GM19023 (cell line): ENCODE measurements at regions not wholly inside any gene's neighbourhood (a gene's known extent, or its start where the extent isn't known, plus 50 kb on each side); places are given as distances from the start of the nearest gene placed in this dataset.

ENCODE experiments used
- ATAC-seq: cut with Tn5 transposase; IDR thresholded peaks from one replicate; pipeline ENCODE4 v1.9.1; 2021; ENCODE audit warnings: mild to moderate bottlenecking, moderate library complexity; ENCODE audit not compliant: unreplicated experiment

DNA sequence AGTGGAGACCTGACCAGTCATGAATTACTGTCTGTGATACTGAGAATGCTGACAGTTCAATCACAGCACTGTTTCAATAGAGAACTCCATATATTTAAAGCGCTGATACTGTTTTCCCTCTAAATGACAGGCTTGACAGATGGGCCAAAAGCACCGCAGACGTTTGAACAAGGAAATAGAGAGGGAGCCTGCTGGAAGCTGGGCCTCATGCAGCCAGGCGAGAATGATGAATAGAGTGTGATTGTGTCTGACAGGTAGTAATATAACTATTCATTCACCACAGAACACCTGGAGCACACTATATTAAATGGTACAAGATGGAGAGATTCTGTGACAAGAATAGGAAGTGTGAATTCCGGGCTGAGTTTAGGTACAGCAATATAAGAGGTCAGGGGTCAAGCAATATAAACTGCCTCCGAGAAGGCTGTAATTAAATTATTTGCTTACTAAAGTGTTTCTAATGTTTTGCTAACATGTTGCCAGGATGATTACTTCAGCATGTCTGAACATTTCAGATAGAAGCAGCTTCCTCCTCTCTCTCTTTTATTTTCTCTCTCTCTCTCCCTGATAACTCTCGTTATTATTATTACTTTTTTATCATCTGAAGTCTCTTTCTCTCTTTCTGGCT is 297.7 kb downstream of the CSNK1G3 start:
- ATAC-seq: no peak

DNA sequence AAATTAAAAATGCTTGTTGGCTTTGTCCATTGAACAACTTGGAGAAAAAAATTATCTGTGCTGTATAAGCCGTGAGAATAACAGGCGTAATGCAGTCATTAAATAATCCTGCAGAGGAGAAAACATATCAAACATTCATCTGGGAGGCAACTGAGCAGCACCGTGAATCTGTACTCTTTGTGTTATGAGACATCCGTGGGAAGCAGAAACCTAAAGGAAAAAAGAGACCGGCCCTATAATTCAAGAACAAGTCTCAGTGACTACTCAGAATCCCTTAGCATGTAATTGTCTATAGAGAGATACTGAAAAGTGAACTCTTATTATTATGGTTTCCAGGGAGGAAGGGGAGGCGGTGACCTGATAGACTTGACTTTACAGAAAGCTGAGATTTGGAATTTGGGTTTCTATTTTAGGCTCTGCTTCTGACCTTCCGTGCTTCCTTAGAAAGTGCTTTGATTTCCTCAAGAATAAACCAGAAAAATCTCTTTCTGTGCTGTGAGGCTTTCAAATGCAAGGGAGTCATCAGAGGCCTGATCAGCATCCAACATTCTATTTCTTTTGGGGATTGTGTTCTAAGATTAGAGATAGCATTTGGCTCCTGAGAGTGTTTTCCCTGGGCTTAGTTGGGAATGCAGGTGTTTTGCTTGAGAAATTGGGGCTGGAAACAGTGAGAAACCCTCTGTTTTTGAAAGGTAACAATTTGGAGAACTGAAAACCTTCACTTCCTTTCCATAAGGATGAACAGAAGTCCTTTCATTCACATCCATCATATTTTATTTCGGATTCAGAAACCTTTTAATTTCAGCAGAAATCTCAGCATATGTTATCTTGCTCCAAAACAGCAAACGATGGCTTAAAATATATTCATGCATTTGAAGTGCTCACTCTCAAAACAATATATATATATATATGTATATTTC is 296.7 kb downstream of the CSNK1G3 start:
- ATAC-seq: no peak

- no peak for ATAC-seq
These were observed 295.4 kb downstream of the CSNK1G3 start for GRCh38 chr5:123807177-123807945.

GRCh38 chr5:123806644-123807043 is 294.7 kb downstream of the CSNK1G3 start:
- ATAC-seq: no peak

DNA sequence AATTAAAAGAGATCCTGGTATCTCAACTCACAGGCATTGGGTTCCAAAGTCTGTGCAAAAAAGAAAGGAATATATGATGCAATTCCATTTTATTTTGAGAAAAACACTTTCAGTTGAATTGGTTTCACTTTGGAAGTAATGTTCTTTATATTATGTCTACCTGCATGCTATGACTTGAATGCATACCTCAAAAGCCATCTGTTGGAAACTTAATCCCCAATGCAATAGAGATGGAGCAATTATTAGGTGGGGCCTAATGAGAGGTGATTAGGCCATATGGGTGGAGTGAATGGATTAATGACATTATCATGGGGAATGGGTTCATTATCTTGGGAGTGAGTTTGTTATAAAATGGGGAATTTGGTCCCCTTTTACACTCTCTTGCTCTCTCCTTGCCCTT is 293.3 kb downstream of the CSNK1G3 start:
- ATAC-seq: no peak

GRCh38 chr5:123803359-123803758 is 291.4 kb downstream of the CSNK1G3 start:
- no peak for ATAC-seq

GRCh38 chr5:123802298-123802951 is 290.4 kb downstream of the CSNK1G3 start:
- ATAC-seq: no peak

- ATAC-seq: no peak
These were observed 288.7 kb downstream of the CSNK1G3 start for GRCh38 chr5:123800640-123801039.

GRCh38 chr5:123795688-123796087 is 283.7 kb downstream of the CSNK1G3 start:
- ATAC-seq: no peak

- no peak for ATAC-seq
These were observed 278.2 kb downstream of the CSNK1G3 start for GRCh38 chr5:123790226-123790625.

DNA sequence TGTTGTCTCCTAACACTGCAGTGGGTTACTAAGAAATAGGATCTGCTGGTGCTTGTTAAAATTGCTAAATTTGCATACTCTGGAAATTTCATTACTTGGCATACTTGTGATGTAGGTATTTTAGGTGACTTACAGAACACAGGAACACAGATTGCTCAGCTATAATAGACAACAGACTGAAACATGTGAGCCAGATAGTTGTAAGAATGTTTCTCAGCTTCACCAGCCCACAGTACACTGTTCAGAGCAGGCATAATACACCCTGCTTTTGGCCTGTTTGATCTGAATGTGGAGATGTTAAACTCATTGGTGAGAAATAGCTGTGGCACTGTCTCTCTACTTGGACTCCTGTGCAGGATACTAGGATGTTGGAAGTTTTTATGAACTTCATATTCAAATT is 275.7 kb downstream of the CSNK1G3 start:
- no peak for ATAC-seq

DNA sequence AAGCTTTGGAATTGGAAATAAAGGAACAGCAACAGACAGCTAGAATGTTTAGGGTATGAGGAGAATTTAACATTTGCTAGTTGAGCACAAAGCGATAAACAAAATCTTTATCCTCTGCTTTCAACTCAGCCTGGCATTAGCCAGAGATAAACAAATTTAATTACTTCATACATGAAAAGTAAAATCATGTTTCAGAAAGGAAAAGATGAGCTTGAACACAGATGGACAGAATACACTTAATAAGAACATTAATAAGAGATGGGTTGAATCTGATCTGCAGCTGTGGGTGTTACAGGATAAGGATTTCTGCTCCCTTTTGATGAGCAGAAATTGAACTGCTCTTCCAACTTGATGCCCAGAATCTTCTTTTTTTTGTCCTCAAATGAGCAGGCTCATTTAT is 275.2 kb downstream of the CSNK1G3 start:
- no peak for ATAC-seq

- ATAC-seq: no peak
These were observed 274.4 kb downstream of the CSNK1G3 start for GRCh38 chr5:123786411-123786810.

- ATAC-seq: no peak
These were observed 273.4 kb downstream of the CSNK1G3 start for GRCh38 chr5:123785162-123786071.

DNA sequence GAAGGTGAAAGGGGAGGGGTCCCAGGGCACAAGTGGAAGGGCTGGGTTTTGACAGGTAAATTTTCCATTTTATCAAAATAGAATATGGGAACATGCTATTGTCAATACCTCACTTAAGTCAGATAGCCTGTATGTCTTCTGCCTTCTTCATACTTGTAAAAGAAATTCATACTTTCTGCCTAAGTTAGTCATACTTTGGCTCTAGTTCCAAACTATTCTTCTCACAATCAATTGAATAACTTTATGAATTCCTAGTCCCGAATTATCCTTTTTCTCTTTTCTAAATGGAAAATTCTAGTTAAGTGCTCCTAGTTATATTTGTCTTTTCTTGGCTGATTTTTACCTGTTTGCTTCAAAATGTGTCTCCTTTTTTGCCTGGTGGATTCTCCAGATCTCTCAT is 271.4 kb downstream of the CSNK1G3 start:
- ATAC-seq: no peak

DNA sequence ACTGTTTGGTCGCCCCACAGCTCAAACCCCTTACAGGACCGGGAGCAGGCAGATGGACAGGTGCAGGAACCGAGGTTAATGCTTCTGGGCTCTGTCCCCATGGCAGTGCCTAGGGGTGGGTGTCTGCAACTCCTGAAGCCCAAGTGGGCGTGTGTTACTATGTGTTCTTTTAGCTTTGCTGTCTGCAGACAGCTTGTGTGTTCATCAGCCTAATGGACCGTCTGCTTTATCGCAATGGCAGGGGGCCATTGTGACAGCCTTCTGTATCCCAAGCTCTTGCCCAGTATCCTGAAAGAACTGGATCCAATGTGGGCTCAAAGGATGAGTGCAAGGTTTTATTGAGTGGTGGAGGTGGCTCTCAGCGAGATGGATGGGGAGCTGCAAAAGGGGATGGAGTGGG is 266.7 kb downstream of the CSNK1G3 start:
- no peak for ATAC-seq

GRCh38 chr5:123776761-123777160 is 264.8 kb downstream of the CSNK1G3 start:
- no peak for ATAC-seq

DNA sequence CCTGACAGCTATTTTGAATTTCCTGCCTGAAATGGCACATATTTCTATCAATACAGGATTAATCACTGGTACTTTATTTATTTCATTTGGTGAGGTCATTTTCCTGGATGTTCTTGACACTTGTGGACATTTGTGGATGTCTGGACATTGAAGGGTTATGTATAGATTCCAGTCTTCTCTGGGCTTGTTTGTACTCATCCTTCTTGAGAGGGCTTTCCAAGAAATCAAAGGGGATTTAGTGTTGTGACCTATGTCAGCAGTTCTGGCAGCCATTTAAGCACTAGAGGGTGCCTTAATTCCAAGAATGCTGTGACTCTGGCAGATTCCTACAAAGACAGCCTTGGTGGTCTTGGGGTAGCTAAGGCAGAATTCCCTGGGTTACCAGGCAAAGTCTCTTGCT is 259.7 kb downstream of the CSNK1G3 start:
- no peak for ATAC-seq

DNA sequence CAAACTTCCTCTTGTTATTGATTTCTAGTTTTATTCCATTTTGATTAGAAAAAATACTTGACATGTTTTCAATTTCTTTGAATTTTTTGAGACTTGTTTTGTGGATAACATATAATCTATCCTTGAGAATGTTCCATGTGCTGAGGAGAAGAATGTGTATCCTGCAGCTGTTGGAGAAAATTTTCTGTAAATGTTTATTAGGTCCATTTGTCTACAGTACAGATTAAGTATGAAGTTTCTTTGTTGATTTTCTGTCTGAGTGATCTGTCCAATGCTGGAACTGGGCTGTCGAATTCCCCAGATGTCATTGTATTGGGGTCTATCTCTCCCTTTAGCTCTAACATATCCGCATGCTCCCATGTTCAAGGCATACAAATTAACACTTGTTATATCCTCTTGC is 251.2 kb downstream of the CSNK1G3 start:
- no peak for ATAC-seq

DNA sequence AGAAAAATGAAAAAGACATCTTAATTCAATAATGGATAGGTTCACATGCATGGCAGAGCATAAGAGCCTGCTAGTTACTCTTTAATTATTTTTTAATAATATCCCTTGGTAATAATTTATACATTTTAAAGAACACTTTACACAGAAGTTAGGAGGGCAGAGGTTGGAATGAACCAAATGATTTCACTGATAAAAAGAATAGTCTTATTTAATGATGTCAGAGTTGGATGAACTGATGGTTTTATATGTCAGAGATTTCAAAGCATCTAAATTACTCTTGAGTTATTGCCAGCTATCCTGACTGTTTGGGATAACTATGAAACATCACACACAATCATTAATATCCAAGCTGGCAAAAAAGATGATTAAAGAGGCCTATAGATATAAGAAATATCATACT is 244.8 kb downstream of the CSNK1G3 start:
- ATAC-seq: no peak
